ENCODE measurements at regions not wholly inside any gene's neighbourhood (a gene's known extent, or its start where the extent isn't known, plus 50 kb on each side); places are given as distances from the start of the nearest gene placed in this dataset.

GRCh38 chr15:69576948-69577351, 124.3 kb downstream of the RPLP1 start:
- no peak for DNase-seq (ENCODE audit: low spot score)

- DNase-seq (ENCODE audit: low spot score): no peak
Observed at GRCh38 chr15:69577397-69577796, 124.8 kb downstream of the RPLP1 start.

GRCh38 chr15:69578252-69578651, 125.6 kb downstream of the RPLP1 start:
- DNase-seq (ENCODE audit: low spot score): no peak

- peak; percentile 59 for DNase-seq (ENCODE audit: low spot score)
Observed at GRCh38 chr15:69578787-69579583, 126.4 kb downstream of the RPLP1 start.

GRCh38 chr15:69579950-69580618, 127.5 kb downstream of the RPLP1 start:
- no peak for DNase-seq (ENCODE audit: low spot score)

GRCh38 chr15:69583626-69584025, 131.0 kb downstream of the RPLP1 start:
- DNase-seq (ENCODE audit: low spot score): no peak

- no peak for DNase-seq (ENCODE audit: low spot score)
Observed at GRCh38 chr15:69585937-69586336, 133.3 kb downstream of the RPLP1 start.

- no peak for DNase-seq (ENCODE audit: low spot score)
Observed at GRCh38 chr15:69586721-69587120, 134.1 kb downstream of the RPLP1 start.

GRCh38 chr15:69587723-69588426, 135.3 kb downstream of the RPLP1 start:
- DNase-seq (ENCODE audit: low spot score): no peak

- DNase-seq (ENCODE audit: low spot score): no peak
Observed at GRCh38 chr15:69590201-69590710, 137.6 kb downstream of the RPLP1 start.

- DNase-seq (ENCODE audit: low spot score): no peak
Observed at GRCh38 chr15:69590932-69591524, 138.4 kb downstream of the RPLP1 start.

GRCh38 chr15:69591905-69592508, 139.4 kb downstream of the RPLP1 start:
- no peak for DNase-seq (ENCODE audit: low spot score)

- no peak for DNase-seq (ENCODE audit: low spot score)
Observed at GRCh38 chr15:69592954-69593353, 140.3 kb downstream of the RPLP1 start.

- no peak for DNase-seq (ENCODE audit: low spot score)
Observed at GRCh38 chr15:69593488-69593887, 140.9 kb downstream of the RPLP1 start.

GRCh38 chr15:69593981-69594966, 141.7 kb downstream of the RPLP1 start:
- peak; percentile 85 for DNase-seq (ENCODE audit: low spot score)

GRCh38 chr15:69595009-69595791, 142.6 kb downstream of the RPLP1 start:
- peak; percentile 55 for DNase-seq (ENCODE audit: low spot score)

GRCh38 chr15:69597061-69597592, 144.5 kb downstream of the RPLP1 start:
- DNase-seq (ENCODE audit: low spot score): no peak

- no peak for DNase-seq (ENCODE audit: low spot score)
Observed at GRCh38 chr15:69599271-69599670, 146.7 kb downstream of the RPLP1 start.

- no peak for DNase-seq (ENCODE audit: low spot score)
Observed at GRCh38 chr15:69600556-69601085, 148.0 kb downstream of the RPLP1 start.

Measured in ureter (tissue), 1 donor.